ENCODE measurements at regions not wholly inside any gene's neighbourhood (a gene's known extent, or its start where the extent isn't known, plus 50 kb on each side); places are given as distances from the start of the nearest gene placed in this dataset.

- Histone ChIP-seq H3K27me3 (ENCODE audit: insufficient read depth in 3 of 3, low read length in 2 of 3) (peaks cover 0 to 2% (median 0%) of the 10 kb centered on the region in 3 donors), H3K4me3 (no peak overlapping the region), H3K9me3 (no peaks in the 10 kb centered on the region), H3K27ac (no peak overlapping the region), H3K4me1 (no peaks in the 10 kb centered on the region), H3K36me3 (ENCODE audit: insufficient read depth in 1 of 2, low read depth in 1 of 2) (no peaks in the 10 kb centered on the region)
- no peak for ATAC-seq
- intact Hi-C loops (cut with DNase I), result no loop called here
- TF ChIP-seq, protein P1, sequence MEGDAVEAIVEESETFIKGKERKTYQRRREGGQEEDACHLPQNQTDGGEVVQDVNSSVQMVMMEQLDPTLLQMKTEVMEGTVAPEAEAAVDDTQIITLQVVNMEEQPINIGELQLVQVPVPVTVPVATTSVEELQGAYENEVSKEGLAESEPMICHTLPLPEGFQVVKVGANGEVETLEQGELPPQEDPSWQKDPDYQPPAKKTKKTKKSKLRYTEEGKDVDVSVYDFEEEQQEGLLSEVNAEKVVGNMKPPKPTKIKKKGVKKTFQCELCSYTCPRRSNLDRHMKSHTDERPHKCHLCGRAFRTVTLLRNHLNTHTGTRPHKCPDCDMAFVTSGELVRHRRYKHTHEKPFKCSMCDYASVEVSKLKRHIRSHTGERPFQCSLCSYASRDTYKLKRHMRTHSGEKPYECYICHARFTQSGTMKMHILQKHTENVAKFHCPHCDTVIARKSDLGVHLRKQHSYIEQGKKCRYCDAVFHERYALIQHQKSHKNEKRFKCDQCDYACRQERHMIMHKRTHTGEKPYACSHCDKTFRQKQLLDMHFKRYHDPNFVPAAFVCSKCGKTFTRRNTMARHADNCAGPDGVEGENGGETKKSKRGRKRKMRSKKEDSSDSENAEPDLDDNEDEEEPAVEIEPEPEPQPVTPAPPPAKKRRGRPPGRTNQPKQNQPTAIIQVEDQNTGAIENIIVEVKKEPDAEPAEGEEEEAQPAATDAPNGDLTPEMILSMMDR (IDR thresholded peaks at IDR 0.05), result no peak
- WGBS, 3 donors, result 7 to 12% (median 11%) methylated on average over 1 of the region's 1 CpG
- DNase-seq, result no peak
Measured at GRCh38 chr7:12456506-12456905, 52.8 kb upstream of the VWDE start.

DNA sequence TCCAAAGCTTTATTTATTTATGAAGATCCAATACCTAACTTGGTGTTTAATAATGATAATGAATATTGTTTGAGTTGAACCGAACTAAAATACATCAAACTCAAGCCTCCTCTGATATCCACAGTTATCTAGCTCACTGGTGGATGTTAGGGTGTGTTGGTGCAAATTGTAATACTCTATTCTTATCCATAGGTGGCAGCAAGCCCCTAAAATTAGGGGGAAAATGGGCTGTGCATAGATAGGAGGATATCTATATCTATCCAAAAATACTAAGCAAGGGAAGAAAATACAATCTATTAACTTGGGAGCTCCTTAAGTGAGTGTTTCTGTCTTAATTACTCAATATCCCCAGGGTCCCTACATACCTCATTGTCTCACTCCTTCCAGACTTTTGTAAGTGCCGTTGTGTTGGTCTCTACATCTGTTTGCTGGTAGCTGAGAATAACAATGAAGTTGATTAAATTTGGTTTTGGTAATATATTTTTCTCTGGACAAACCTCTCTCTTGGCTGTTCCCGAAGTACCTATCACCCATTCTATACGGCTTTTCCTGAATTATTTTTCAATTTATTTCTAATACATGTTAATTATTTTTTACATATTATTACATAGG lies 55.0 kb upstream of the VWDE start:
- ATAC-seq (no peak), DNase-seq (no peak)
- Histone ChIP-seq H3K27ac (no peak overlapping the region), H3K27me3 (ENCODE audit: insufficient read depth in 3 of 3, low read length in 2 of 3) (peaks cover 0 to 2% (median 0%) of the 10 kb centered on the region in 3 donors), H3K9me3 (no peaks in the 10 kb centered on the region), H3K4me3 (no peak overlapping the region), H3K36me3 (ENCODE audit: insufficient read depth in 1 of 2, low read depth in 1 of 2) (no peaks in the 10 kb centered on the region), H3K4me1 (no peaks in the 10 kb centered on the region)
- intact Hi-C loops (cut with DNase I), result no loop called here
- TF ChIP-seq, protein P1 (IDR thresholded peaks at IDR 0.05), result peak; percentile 28
- WGBS, 3 donors, result 39 to 57% (median 40%) methylated on average over 4 of the region's 4 CpGs

DNA sequence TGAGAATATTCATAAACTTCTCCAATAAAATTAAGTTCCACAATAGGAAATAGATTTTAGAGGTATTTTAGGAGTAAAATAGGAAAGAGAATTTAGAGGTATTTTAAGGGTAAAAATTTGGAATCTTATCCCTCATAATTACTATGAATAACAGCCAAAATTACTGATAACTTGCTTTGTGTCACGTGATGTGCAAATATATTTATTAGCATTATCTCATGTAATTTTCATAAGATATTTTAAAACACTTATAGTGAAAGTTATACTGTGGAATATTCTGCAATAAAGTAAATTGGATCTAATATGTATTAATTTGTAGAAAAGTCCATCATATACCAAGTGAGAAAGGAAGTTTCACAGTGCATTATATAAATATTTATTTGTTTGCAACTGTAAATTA lies 64.2 kb upstream of the VWDE start:
- no peaks in the 10 kb centered on the region for H3K4me1 ChIP-seq
- intact Hi-C loops (cut with DNase I), result no loop called here
- H3K36me3 ChIP-seq (ENCODE audit: insufficient read depth in 1 of 2, low read depth in 1 of 2), result no peaks in the 10 kb centered on the region
- no peak overlapping the region for H3K4me3 ChIP-seq
- ATAC-seq (no peak), DNase-seq (no peak)
- WGBS, 3 donors, result 67 to 82% (median 73%) methylated on average over 1 of the region's 1 CpG
- no peaks in the 10 kb centered on the region for H3K27me3 ChIP-seq (ENCODE audit: insufficient read depth in 3 of 3, low read length in 2 of 3)
- H3K27ac ChIP-seq, result no peak overlapping the region
- H3K9me3 ChIP-seq, result no peaks in the 10 kb centered on the region
- TF ChIP-seq, protein P1 (IDR thresholded peaks at IDR 0.05), result no peak

GRCh38 chr7:12469568-12469967 lies 65.9 kb upstream of the VWDE start:
- no peak for DNase-seq
- no peak for ATAC-seq
- H3K4me1 ChIP-seq, result no peaks in the 10 kb centered on the region
- intact Hi-C loops (cut with DNase I), result no loop called here
- 69 to 71% (median 70%) methylated on average over 5 of the region's 5 CpGs for WGBS, 3 donors
- H3K27me3 ChIP-seq (ENCODE audit: insufficient read depth in 3 of 3, low read length in 2 of 3), result no peaks in the 10 kb centered on the region
- H3K4me3 ChIP-seq, result no peak overlapping the region
- H3K27ac ChIP-seq, result no peak overlapping the region
- TF ChIP-seq, protein P1 (IDR thresholded peaks at IDR 0.05), result no peak
- H3K9me3 ChIP-seq, result no peaks in the 10 kb centered on the region
- H3K36me3 ChIP-seq (ENCODE audit: insufficient read depth in 1 of 2, low read depth in 1 of 2), result no peaks in the 10 kb centered on the region

GRCh38 chr7:12470930-12471329 lies 67.3 kb upstream of the VWDE start:
- no peaks in the 10 kb centered on the region for H3K27me3 ChIP-seq (ENCODE audit: insufficient read depth in 3 of 3, low read length in 2 of 3)
- H3K27ac ChIP-seq, result no peak overlapping the region
- no peaks in the 10 kb centered on the region for H3K4me1 ChIP-seq
- H3K36me3 ChIP-seq (ENCODE audit: insufficient read depth in 1 of 2, low read depth in 1 of 2), result no peaks in the 10 kb centered on the region
- no peak overlapping the region for H3K4me3 ChIP-seq
- TF ChIP-seq, protein P1 (IDR thresholded peaks at IDR 0.05), result no peak
- no peaks in the 10 kb centered on the region for H3K9me3 ChIP-seq
- no peak for DNase-seq
- no peak for ATAC-seq
- WGBS, 3 donors, result 96 to 97% (median 96%) methylated on average over 29 of the region's 29 CpGs
- intact Hi-C loops (cut with DNase I), result no loop called here

Measured in psoas muscle (tissue), 7 donors.